Hypothalamus (tissue), 51 donors: ENCODE measurements at regions not wholly inside any gene's neighbourhood (a gene's known extent, or its start where the extent isn't known, plus 50 kb on each side); places are given as distances from the start of the nearest gene placed in this dataset.

Source experiments
- DNase-seq, 51 donors: peaks; one replicate each; lab custom pipeline; 2025; lab: John Stamatoyannopoulos, UW

- DNase-seq: no peak
Observed at GRCh38 chr5:105978011-105978410, 1692.7 kb downstream of the EFNA5 start.

GRCh38 chr5:105977163-105977562 is 1693.6 kb downstream of the EFNA5 start:
- DNase-seq: no peak

- no peak for DNase-seq
Observed at GRCh38 chr5:105970919-105971318, 1699.8 kb downstream of the EFNA5 start.

GRCh38 chr5:105968981-105969380 is 1701.8 kb downstream of the EFNA5 start:
- no peak for DNase-seq

- no peak for DNase-seq
Observed at GRCh38 chr5:105963696-105964255, 1707.0 kb downstream of the EFNA5 start.

GRCh38 chr5:105961572-105961971 is 1709.2 kb downstream of the EFNA5 start:
- no peak for DNase-seq

- no peak for DNase-seq
Observed at GRCh38 chr5:105956456-105957196, 1714.1 kb downstream of the EFNA5 start.

GRCh38 chr5:105954341-105954740 is 1716.4 kb downstream of the EFNA5 start:
- no peak for DNase-seq

- DNase-seq: no peak
Observed at GRCh38 chr5:105953616-105954015, 1717.1 kb downstream of the EFNA5 start.

- DNase-seq: no peak
Observed at GRCh38 chr5:105952875-105953274, 1717.9 kb downstream of the EFNA5 start.

- DNase-seq: no peak
Observed at GRCh38 chr5:105947461-105947860, 1723.3 kb downstream of the EFNA5 start.

GRCh38 chr5:105945203-105945972 is 1725.3 kb downstream of the EFNA5 start:
- DNase-seq: no peak

GRCh38 chr5:105940181-105940580 is 1730.6 kb downstream of the EFNA5 start:
- no peak for DNase-seq

GRCh38 chr5:105934171-105934570 is 1736.6 kb downstream of the EFNA5 start:
- DNase-seq: no peak

GRCh38 chr5:105931881-105932421 is 1738.8 kb downstream of the EFNA5 start:
- no peak for DNase-seq

GRCh38 chr5:105929858-105930257 is 1740.9 kb downstream of the EFNA5 start:
- no peak for DNase-seq

GRCh38 chr5:105924366-105924765 is 1746.4 kb downstream of the EFNA5 start:
- DNase-seq: no peak

- DNase-seq: no peak
Observed at GRCh38 chr5:105922574-105922973, 1748.2 kb downstream of the EFNA5 start.

- DNase-seq: no peak
Observed at GRCh38 chr5:105922080-105922479, 1748.7 kb downstream of the EFNA5 start.

- no peak for DNase-seq
Observed at GRCh38 chr5:105917189-105917588, 1753.5 kb downstream of the EFNA5 start.

- no peak for DNase-seq
Observed at GRCh38 chr5:105907016-105907415, 1763.7 kb downstream of the EFNA5 start.

- DNase-seq: no peak
Observed at GRCh38 chr5:105905392-105905791, 1765.3 kb downstream of the EFNA5 start.
